Glutamatergic neuron (in vitro differentiated cells): ENCODE measurements at regions not wholly inside any gene's neighbourhood (a gene's known extent, or its start where the extent isn't known, plus 50 kb on each side); places are given as distances from the start of the nearest gene placed in this dataset.

Experiments
- DNase-seq: peaks from one replicate; pipeline ENCODE4 v3.0.0; 2022
- H3K27ac Mint-ChIP-seq: one replicate; pipeline ENCODE4 v1.8.0; 2020; ENCODE audit warnings: mild to moderate bottlenecking, mixed read lengths, inconsistent platforms; ENCODE audit not compliant: unreplicated experiment
- H3K27me3 Mint-ChIP-seq: one replicate; pipeline ENCODE4 v1.8.0; 2020; ENCODE audit warnings: mild to moderate bottlenecking, moderate library complexity, mixed read lengths, inconsistent platforms; ENCODE audit not compliant: unreplicated experiment
- H3K36me3 Mint-ChIP-seq: one replicate; pipeline ENCODE4 v1.8.0; 2020; ENCODE audit warnings: mild to moderate bottlenecking, mixed read lengths, inconsistent platforms; ENCODE audit not compliant: unreplicated experiment
- H3K4me1 Mint-ChIP-seq: one replicate; pipeline ENCODE4 v1.8.0; 2020; ENCODE audit warnings: mild to moderate bottlenecking, low read depth, mixed read lengths, inconsistent platforms; ENCODE audit not compliant: unreplicated experiment
- H3K4me3 Mint-ChIP-seq: one replicate; pipeline ENCODE4 v1.8.0; 2020; ENCODE audit warnings: mild to moderate bottlenecking, mixed read lengths, inconsistent platforms; ENCODE audit not compliant: unreplicated experiment
- H3K9me3 Mint-ChIP-seq: one replicate; pipeline ENCODE4 v1.8.0; 2020; ENCODE audit warnings: mild to moderate bottlenecking, moderate library complexity, mixed read lengths, inconsistent platforms; ENCODE audit not compliant: unreplicated experiment
- TF ChIP-seq, protein P1 (sequence below): fragments of 200-600 bp; sonication (generic); IDR thresholded peaks from one replicate; pipeline ENCODE4 v1.5.0; 2021; ENCODE audit not compliant: partially characterized antibody, unreplicated experiment

DNA sequence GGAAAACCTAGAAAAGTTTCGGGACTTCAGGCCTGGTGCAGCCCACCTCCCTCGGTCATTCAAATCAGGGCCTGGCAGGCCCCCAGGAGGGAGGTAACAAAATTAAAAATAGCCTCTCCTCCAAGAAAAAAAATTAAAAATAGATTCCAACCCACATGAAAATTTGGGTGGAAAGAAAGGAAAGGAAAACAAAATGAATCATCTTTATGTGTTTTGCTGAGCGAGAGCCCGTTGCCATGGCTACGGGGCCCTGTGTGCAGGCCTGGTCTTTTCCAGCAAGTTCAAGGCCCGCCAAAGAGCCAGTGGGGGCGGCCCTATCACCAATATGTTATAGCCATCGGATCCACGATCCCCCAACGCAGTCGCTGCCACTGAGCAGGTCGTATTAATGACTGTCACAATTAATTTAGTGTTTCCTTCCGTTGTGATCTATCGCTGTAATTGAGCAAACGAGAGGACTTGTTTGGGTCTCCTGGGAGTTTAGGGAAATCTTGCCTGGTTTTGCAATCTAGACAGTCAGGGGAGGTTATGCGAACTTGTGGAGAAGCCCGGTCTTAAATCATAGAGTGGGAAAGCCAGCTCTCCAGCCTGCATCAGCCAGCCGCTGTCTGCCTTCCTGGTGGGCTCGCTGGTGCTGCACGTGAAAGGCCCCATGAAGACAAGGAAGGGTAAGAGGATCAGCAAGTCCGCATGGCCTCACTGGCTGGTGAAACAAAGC is 452.4 kb downstream of the BCOR start:
- Mint-ChIP-seq H3K4me3 (no peak overlapping the region), H3K4me1 (peaks cover 2% of the 10 kb centered on the region), H3K36me3 (no peaks in the 10 kb centered on the region), H3K27ac (no peak overlapping the region), H3K27me3 (no peaks in the 10 kb centered on the region), H3K9me3 (no peaks in the 10 kb centered on the region)
- no peak for DNase-seq
- TF ChIP-seq, protein P1, sequence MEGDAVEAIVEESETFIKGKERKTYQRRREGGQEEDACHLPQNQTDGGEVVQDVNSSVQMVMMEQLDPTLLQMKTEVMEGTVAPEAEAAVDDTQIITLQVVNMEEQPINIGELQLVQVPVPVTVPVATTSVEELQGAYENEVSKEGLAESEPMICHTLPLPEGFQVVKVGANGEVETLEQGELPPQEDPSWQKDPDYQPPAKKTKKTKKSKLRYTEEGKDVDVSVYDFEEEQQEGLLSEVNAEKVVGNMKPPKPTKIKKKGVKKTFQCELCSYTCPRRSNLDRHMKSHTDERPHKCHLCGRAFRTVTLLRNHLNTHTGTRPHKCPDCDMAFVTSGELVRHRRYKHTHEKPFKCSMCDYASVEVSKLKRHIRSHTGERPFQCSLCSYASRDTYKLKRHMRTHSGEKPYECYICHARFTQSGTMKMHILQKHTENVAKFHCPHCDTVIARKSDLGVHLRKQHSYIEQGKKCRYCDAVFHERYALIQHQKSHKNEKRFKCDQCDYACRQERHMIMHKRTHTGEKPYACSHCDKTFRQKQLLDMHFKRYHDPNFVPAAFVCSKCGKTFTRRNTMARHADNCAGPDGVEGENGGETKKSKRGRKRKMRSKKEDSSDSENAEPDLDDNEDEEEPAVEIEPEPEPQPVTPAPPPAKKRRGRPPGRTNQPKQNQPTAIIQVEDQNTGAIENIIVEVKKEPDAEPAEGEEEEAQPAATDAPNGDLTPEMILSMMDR = no peak

DNA sequence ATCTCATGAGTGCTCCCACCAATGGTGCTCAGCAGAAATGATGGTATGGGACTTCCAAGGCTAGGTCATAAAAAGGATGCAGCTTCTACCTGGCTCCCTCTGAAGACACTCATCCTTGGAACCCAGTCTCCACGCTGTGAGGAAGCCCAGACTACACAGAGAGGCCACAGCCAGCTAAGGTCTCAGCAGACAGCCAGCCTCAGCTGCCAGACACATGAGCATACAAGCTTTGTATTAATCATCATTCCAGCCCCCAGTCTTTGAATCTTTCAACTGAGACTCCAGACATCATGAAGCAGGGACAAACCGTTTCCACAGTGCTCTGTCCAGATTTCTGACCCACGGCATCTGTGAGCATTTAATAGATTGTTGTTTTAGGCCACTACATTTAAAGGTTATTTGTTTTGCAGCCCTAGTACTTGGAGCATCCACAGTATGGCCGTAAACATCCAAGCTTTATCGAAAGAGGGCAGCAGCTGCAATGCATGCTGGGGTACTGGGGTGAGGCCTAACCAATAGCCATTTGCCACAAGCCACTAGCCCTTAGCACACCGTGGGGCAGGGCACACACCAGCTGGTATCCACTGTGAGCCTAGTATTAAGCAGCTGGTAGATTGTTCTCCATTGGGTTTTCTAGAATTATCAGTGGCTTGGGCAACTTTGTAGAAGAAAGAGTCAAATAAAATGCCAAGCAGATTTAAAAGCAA is 449.1 kb downstream of the BCOR start:
- Mint-ChIP-seq H3K4me1 (peaks cover 23% of the 10 kb centered on the region), H3K27ac (no peak overlapping the region), H3K27me3 (no peaks in the 10 kb centered on the region), H3K4me3 (no peak overlapping the region), H3K36me3 (no peaks in the 10 kb centered on the region), H3K9me3 (no peaks in the 10 kb centered on the region)
- TF ChIP-seq, protein P1 = no peak
- no peak for DNase-seq

DNA sequence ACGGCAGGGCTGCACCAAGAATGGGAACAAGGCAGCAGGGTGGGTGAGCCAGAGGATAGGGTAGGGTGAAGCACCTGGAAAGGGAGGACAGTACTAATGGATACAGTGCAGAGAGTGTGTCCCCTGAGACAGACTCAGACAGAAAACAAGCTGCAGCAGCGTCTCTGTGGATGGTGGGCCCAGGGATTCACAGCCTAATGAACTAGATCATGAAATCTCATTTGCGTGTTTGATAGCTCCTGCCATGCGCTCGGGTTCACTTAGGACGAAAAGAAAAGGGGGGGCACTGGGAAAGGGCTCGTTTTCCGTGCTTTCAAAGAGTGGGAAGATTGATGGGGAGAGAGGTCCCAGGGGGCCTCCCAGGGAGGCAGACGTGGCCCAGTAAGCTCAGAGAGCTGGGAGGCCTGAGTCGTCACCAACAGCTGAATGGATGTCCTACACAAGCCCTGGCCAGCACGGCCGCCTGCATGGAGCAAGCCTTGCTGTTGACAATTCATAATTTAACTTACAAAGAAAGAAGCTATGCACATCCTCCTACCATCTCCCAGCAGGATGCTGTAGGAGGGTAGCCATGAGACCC is 446.9 kb downstream of the BCOR start:
- Mint-ChIP-seq H3K4me1 (peaks cover 28% of the 10 kb centered on the region), H3K27me3 (no peaks in the 10 kb centered on the region), H3K36me3 (no peaks in the 10 kb centered on the region), H3K4me3 (peak overlapping the region; percentile 36), H3K27ac (peak overlapping the region; percentile 85), H3K9me3 (no peaks in the 10 kb centered on the region)
- TF ChIP-seq, protein P1 = no peak
- DNase-seq = peak; percentile 30

DNA sequence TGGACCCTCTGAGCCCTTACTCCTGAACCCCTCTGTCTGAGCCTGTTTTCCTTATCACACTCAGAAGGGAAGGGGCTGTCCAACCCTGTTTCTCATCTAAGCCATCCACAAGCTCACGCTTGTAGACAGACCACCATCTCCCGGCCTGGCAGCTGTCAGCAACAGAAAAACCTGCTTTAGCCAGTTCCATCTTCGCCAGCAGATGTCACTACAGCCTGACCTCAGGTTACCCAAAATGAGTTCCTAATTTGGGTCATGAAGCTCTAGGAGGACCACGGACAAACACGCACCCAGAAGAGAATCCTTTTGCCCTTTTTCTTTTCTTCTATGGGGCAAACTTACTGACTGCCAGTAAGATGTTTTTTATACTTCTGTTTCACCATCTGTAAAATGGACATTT is 445.4 kb downstream of the BCOR start:
- peaks cover 28% of the 10 kb centered on the region for H3K4me1 Mint-ChIP-seq
- H3K27ac Mint-ChIP-seq = peak overlapping the region; percentile 22
- TF ChIP-seq, protein P1 = no peak
- H3K9me3 Mint-ChIP-seq = no peaks in the 10 kb centered on the region
- no peaks in the 10 kb centered on the region for H3K27me3 Mint-ChIP-seq
- H3K4me3 Mint-ChIP-seq = no peak overlapping the region
- no peak for DNase-seq
- no peaks in the 10 kb centered on the region for H3K36me3 Mint-ChIP-seq

DNA sequence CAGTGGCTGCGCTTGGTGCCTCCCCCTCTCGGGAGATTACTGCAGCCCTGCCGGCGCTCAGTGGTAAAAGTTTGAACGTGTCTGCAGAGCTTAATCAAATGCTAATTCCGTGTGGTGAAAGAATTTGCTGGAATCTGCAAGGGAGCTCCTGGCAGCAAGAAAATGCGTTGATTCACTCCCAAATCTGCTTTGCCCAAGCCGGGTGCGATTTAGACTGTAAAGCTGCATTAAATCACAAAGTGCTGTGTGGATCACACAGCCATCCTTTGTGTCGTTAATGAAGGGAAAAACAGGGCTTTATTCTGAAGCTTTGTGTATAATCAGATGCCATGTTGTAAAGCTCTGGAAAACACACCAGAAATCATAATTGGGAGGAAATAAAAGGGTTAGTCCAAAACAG is 444.1 kb downstream of the BCOR start:
- H3K27ac Mint-ChIP-seq = peak overlapping the region; percentile 72
- peak overlapping the region; percentile 72 for H3K4me3 Mint-ChIP-seq

More for the DNA sequence above, 444.1 kb downstream of the BCOR start:
- no peaks in the 10 kb centered on the region for H3K9me3 Mint-ChIP-seq
- H3K36me3 Mint-ChIP-seq = no peaks in the 10 kb centered on the region
- TF ChIP-seq, protein P1 = no peak
- no peak for DNase-seq
- H3K4me1 Mint-ChIP-seq = peaks cover 28% of the 10 kb centered on the region
- no peaks in the 10 kb centered on the region for H3K27me3 Mint-ChIP-seq
